ENCODE measurements at regions not wholly inside any gene's neighbourhood (a gene's known extent, or its start where the extent isn't known, plus 50 kb on each side); places are given as distances from the start of the nearest gene placed in this dataset.

- TF ChIP-seq CTCF (conservative IDR thresholded peaks at IDR 0.05; ENCODE audit: low read depth, low read length) (no peak), EZH2 (IDR thresholded peaks at IDR 0.05; ENCODE audit: borderline replicate concordance, low read depth, low read length, poor library complexity, severe bottlenecking) (no peak)
Measured at GRCh38 chr21:27152996-27153395, 186.1 kb upstream of the ADAMTS5 start.

Measured in A673 (cell line).